ENCODE measurements at regions not wholly inside any gene's neighbourhood (a gene's known extent, or its start where the extent isn't known, plus 50 kb on each side); places are given as distances from the start of the nearest gene placed in this dataset.

- no peak overlapping the region for H3K4me2 ChIP-seq (replicated peaks; ENCODE audit: extremely low read depth, low read length, poor library complexity, severe bottlenecking)
- Mint-ChIP-seq H3K27me3 (ENCODE audit: low read depth in 3 of 3) (peaks cover 19 to 33% (median 21%) of the 10 kb centered on the region in 3 donors), H3K4me1 (no peaks in the 10 kb centered on the region), H3K36me3 (no peaks in the 10 kb centered on the region), H3K9me3 (peaks cover 0 to 3% (median 1%) of the 10 kb centered on the region in 7 donors), H3K4me3 (no peak overlapping the region), H3K27ac (peak overlapping the region in 1 of 7 donors; percentile 48)
- H3K9me3 ChIP-seq (replicated peaks in 1 of 2; ENCODE audit: control insufficient read depth in 1 of 2, insufficient read depth in 1 of 2, low read length in 2 of 2) = no peaks in the 10 kb centered on the region
- no peak overlapping the region for H2AFZ ChIP-seq (ENCODE audit: insufficient read depth, low read depth, low read length, poor library complexity, severe bottlenecking)
- no peaks in the 10 kb centered on the region for H3K79me2 ChIP-seq (ENCODE audit: insufficient read depth, low read length)
- H3K27ac ChIP-seq (ENCODE audit: low read depth in 1 of 2, low read length in 2 of 2) = no peak overlapping the region
- WGBS (ENCODE audit: insufficient coverage) = 85% methylated on average over 10 of the region's 13 CpGs
- intact Hi-C loops (cut with micrococcal nuclease) = no loop called here
- no peak for TF ChIP-seq CTCF (IDR thresholded peaks at IDR 0.05)
- H3K9ac ChIP-seq (ENCODE audit: insufficient read depth, low read length, poor library complexity, severe bottlenecking) = no peak overlapping the region
- no peaks in the 10 kb centered on the region for H3K4me1 ChIP-seq (ENCODE audit: control insufficient read depth in 1 of 2, insufficient read depth in 2 of 2, low read length in 2 of 2)
- H3K36me3 ChIP-seq (replicated peaks in 1 of 2; ENCODE audit: control insufficient read depth in 1 of 2, insufficient read depth in 2 of 2, low read length in 2 of 2) = no peaks in the 10 kb centered on the region
- no peak for DNase-seq
- no peak overlapping the region for H3K4me3 ChIP-seq (replicated peaks in 1 of 3; ENCODE audit: low read depth in 2 of 3, low read length in 3 of 3)
- no peaks in the 10 kb centered on the region for H4K20me1 ChIP-seq (ENCODE audit: insufficient read depth, low read length)
- H3K27me3 ChIP-seq (ENCODE audit: control insufficient read depth in 2 of 2, insufficient read depth in 2 of 2, low read length in 2 of 2) = peaks cover 0 to 8% of the 10 kb centered on the region in 2 donors
Observed at GRCh38 chr11:115627666-115628460, 123.6 kb upstream of the CADM1 start.

- Histone ChIP-seq H3K4me2 (replicated peaks; ENCODE audit: extremely low read depth, low read length, poor library complexity, severe bottlenecking) (no peak overlapping the region), H3K27ac (ENCODE audit: low read depth in 1 of 2, low read length in 2 of 2) (no peak overlapping the region), H3K4me3 (replicated peaks in 1 of 3; ENCODE audit: low read depth in 2 of 3, low read length in 3 of 3) (no peak overlapping the region), H3K9me3 (replicated peaks in 1 of 2; ENCODE audit: control insufficient read depth in 1 of 2, insufficient read depth in 1 of 2, low read length in 2 of 2) (no peaks in the 10 kb centered on the region), H3K9ac (ENCODE audit: insufficient read depth, low read length, poor library complexity, severe bottlenecking) (no peak overlapping the region), H3K4me1 (ENCODE audit: control insufficient read depth in 1 of 2, insufficient read depth in 2 of 2, low read length in 2 of 2) (no peaks in the 10 kb centered on the region), H3K79me2 (ENCODE audit: insufficient read depth, low read length) (no peaks in the 10 kb centered on the region), H2AFZ (ENCODE audit: insufficient read depth, low read depth, low read length, poor library complexity, severe bottlenecking) (no peak overlapping the region), H3K27me3 (ENCODE audit: control insufficient read depth in 2 of 2, insufficient read depth in 2 of 2, low read length in 2 of 2) (peaks cover 0 to 8% of the 10 kb centered on the region in 2 donors), H4K20me1 (ENCODE audit: insufficient read depth, low read length) (no peaks in the 10 kb centered on the region), H3K36me3 (replicated peaks in 1 of 2; ENCODE audit: control insufficient read depth in 1 of 2, insufficient read depth in 2 of 2, low read length in 2 of 2) (no peaks in the 10 kb centered on the region)
- Mint-ChIP-seq H3K36me3 (no peaks in the 10 kb centered on the region), H3K9me3 (peaks cover 0 to 6% (median 3%) of the 10 kb centered on the region in 7 donors), H3K4me3 (no peak overlapping the region), H3K27ac (no peak overlapping the region), H3K4me1 (no peaks in the 10 kb centered on the region), H3K27me3 (ENCODE audit: low read depth in 3 of 3) (peaks cover 21 to 29% (median 23%) of the 10 kb centered on the region in 3 donors)
- no peak for TF ChIP-seq CTCF (IDR thresholded peaks at IDR 0.05)
- DNase-seq = no peak
- no CpG with 5 or more reads among the region's 3 CpGs for WGBS (ENCODE audit: insufficient coverage)
- intact Hi-C loops (cut with micrococcal nuclease) = no loop called here
Observed at GRCh38 chr11:115627071-115627470, 122.9 kb upstream of the CADM1 start.

Data from CD14-positive monocyte (primary cell).